ENCODE measurements at regions not wholly inside any gene's neighbourhood (a gene's known extent, or its start where the extent isn't known, plus 50 kb on each side); places are given as distances from the start of the nearest gene placed in this dataset.
A peak's percentile ranks its signal among the peaks of the same experiment; 100 is the strongest.

DNA sequence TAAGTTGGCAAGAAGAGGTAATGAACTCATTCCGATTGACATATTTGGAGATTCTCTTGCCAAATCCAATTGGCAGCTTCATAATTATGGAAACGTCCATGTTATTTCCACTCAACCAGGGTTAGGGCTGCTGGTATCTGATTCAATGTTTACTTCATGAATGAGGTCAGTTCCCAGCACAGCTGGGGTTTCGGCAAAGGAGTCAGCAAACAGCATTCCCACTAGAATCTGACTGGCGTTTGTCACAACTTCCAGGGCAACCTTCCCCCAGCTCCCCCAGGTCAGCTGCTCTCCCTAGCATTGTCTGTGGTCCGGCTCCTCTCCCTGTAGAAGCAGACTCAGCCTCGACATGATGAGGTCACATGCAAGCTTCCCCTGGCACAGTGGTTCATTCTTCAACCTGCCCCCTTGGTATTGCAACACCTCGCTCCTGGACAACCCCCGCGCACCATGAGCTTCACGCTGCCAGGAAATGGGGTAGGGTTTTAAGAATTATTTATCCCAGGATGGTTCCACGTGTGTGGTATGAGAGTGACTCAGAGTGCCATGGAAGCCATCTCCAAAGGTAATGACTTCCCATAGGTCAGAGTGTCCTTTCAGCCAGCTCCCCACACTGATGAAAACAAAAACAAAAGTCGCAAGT is 100.7 kb upstream of the SLC25A33 start:
- no peak overlapping the region for H3K4me3 ChIP-seq
- H3K27me3 ChIP-seq: no peaks in the 10 kb centered on the region
- DNase-seq (ENCODE audit: low spot score in 2 of 2): peak; percentile 84 to 90
- WGBS: 22% methylated on average over 12 of the region's 12 CpGs
- peak overlapping the region; percentile 82 for H3K27ac ChIP-seq
- peaks cover 67% of the 10 kb centered on the region for H3K4me1 ChIP-seq
- H3K36me3 ChIP-seq: no peaks in the 10 kb centered on the region
- no peaks in the 10 kb centered on the region for H3K9me3 ChIP-seq
- TF ChIP-seq, protein P1, sequence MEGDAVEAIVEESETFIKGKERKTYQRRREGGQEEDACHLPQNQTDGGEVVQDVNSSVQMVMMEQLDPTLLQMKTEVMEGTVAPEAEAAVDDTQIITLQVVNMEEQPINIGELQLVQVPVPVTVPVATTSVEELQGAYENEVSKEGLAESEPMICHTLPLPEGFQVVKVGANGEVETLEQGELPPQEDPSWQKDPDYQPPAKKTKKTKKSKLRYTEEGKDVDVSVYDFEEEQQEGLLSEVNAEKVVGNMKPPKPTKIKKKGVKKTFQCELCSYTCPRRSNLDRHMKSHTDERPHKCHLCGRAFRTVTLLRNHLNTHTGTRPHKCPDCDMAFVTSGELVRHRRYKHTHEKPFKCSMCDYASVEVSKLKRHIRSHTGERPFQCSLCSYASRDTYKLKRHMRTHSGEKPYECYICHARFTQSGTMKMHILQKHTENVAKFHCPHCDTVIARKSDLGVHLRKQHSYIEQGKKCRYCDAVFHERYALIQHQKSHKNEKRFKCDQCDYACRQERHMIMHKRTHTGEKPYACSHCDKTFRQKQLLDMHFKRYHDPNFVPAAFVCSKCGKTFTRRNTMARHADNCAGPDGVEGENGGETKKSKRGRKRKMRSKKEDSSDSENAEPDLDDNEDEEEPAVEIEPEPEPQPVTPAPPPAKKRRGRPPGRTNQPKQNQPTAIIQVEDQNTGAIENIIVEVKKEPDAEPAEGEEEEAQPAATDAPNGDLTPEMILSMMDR (IDR thresholded peaks at IDR 0.05): no peak
- TF ChIP-seq POLR2AphosphoS5 (IDR thresholded peaks at IDR 0.05): peak in 2 of 3 donors; percentile 2 to 12

DNA sequence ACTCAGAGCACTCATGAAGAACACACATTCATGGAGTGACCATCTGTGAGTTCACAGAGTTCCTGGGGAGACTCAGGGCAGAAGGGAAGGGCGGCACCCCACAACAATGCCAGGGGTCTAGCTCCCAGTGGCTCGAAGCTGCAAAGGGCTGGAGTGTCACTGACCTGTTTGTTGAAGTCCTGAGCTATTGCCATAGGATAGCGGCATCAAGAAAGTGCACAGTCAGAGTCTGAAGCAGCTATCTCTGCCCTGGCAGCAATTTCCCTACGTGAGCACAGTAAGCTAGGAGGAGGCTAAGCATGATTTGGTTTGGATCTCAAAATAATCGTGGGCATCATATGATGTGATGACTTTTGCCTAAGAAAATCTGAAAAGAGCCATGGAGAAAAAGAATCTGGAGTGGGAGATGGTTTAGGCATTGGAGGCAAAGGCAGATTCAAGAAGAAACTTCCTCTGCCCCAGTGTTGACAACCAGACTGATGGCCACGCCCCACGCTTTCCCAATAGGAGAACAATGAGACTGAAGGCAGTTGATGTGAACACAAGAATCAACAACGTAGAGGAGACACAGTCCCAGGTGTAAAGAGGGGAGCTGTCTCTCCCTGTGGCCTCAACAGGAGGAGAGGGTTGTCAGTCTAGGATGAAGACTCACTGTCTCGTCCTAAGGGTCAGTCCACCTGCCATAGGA is 100.0 kb upstream of the SLC25A33 start:
- H3K4me3 ChIP-seq: no peak overlapping the region

DNA sequence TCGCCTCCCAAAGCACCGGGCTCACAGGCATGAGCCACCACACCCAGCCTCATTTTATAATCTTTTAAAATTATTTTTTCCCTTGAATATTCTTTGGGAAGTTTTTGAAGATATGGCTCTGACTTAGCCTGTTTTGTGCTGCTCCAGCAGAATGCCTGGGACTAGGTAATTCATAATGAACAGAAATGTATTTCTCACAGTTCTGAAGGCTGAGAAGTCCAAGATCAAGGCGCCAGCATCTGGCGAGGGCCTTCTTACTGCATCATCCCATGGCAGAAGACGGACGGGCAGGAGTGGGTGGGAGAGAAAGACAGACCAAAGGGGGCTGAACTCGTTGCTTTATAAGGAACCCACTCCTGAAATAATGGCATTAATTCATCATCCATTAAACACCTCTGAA is 99.0 kb upstream of the SLC25A33 start:
- H3K27me3 ChIP-seq: no peaks in the 10 kb centered on the region
- no peak overlapping the region for H3K4me3 ChIP-seq
- DNase-seq (ENCODE audit: low spot score in 2 of 2): no peak
- H3K9me3 ChIP-seq: no peaks in the 10 kb centered on the region
- H3K4me1 ChIP-seq: peaks cover 69% of the 10 kb centered on the region
- H3K36me3 ChIP-seq: no peaks in the 10 kb centered on the region
- TF ChIP-seq POLR2A (IDR thresholded peaks at IDR 0.05) (no peak), EP300 (IDR thresholded peaks at IDR 0.05) (no peak), POLR2AphosphoS5 (IDR thresholded peaks at IDR 0.05) (no peak)
- H3K27ac ChIP-seq: no peak overlapping the region
- 89% methylated on average over 7 of the region's 7 CpGs for WGBS

More for the DNA sequence above, 100.0 kb upstream of the SLC25A33 start:
- Histone ChIP-seq H3K36me3 (no peaks in the 10 kb centered on the region), H3K27ac (peak overlapping the region; percentile 82), H3K4me1 (peaks cover 69% of the 10 kb centered on the region), H3K9me3 (no peaks in the 10 kb centered on the region), H3K27me3 (no peaks in the 10 kb centered on the region)
- TF ChIP-seq, protein P1 (IDR thresholded peaks at IDR 0.05): no peak
- TF ChIP-seq POLR2A (IDR thresholded peaks at IDR 0.05) (no peak), EP300 (IDR thresholded peaks at IDR 0.05) (no peak), POLR2AphosphoS5 (IDR thresholded peaks at IDR 0.05) (no peak)
- peak in 1 of 2 donors; percentile 75 for DNase-seq (ENCODE audit: low spot score in 2 of 2)
- WGBS: 64% methylated on average over 9 of the region's 9 CpGs

DNA sequence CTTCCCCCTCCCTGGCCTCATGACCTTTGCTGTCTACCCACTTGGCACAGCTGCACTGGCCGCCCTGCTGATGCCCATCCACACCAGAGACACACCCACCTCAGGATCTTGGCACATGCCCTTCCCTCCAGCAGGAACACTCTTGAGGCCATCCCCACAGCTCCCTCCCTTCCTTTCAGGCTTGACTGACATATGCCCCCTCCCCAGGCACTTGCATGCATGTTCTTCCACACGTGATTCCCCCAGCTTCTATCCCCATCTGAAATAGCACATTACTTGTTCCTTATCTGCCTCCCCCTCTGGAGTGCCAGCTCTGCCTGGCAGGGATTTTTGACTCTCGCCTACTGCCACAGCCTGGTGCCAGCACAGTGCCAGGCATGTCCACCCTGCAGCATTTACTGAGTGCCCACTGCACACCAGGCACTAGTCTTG is 98.5 kb upstream of the SLC25A33 start:
- WGBS: 53% methylated on average over 3 of the region's 3 CpGs
- peaks cover 66% of the 10 kb centered on the region for H3K4me1 ChIP-seq
- H3K27ac ChIP-seq: peak overlapping the region; percentile 46
- DNase-seq (ENCODE audit: low spot score in 2 of 2): no peak
- no peaks in the 10 kb centered on the region for H3K27me3 ChIP-seq
- no peaks in the 10 kb centered on the region for H3K9me3 ChIP-seq
- TF ChIP-seq POLR2AphosphoS5 (IDR thresholded peaks at IDR 0.05) (no peak), POLR2A (IDR thresholded peaks at IDR 0.05) (no peak), EP300 (IDR thresholded peaks at IDR 0.05) (no peak)
- TF ChIP-seq, protein P1 (IDR thresholded peaks at IDR 0.05): no peak
- no peaks in the 10 kb centered on the region for H3K36me3 ChIP-seq
- H3K4me3 ChIP-seq: no peak overlapping the region

DNA sequence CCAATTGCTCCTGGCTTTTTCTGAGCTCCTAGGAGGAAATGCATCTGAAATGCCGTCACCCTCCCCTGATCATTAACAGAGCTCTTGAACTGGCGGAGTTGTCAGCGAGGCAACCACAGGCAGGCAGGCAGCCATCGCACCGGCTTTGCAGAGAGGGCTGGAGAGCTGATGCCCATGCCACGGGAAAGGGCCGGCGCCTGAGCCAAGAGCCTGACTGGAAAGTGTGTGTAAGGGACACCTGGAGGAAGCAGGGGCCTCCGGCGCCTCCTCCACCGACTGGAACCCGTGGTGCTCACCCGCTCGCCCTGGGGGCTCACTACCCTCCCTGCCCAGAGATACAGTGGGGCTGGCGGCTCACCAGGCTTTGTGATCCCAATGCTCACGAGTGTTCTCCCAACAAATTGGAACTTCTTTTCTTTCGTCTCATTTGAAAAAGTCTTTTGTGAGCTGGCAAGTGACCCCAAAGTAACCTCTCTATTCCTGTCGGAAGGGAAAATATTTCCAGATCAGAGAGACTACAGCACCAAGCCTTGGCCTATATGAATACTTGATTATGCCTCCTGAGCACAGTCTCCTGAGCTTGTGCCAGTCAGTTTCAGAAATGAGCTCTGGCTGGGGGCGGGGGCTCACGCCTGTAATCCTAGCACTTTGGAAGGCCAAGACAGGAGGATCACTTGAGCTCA is 97.7 kb upstream of the SLC25A33 start:
- Histone ChIP-seq H3K27me3 (no peaks in the 10 kb centered on the region), H3K4me3 (no peak overlapping the region), H3K36me3 (no peaks in the 10 kb centered on the region), H3K9me3 (no peaks in the 10 kb centered on the region), H3K4me1 (peaks cover 62% of the 10 kb centered on the region), H3K27ac (peak overlapping the region; percentile 46)
- WGBS: 43% methylated on average over 5 of the region's 20 CpGs
- DNase-seq (ENCODE audit: low spot score in 2 of 2): peak in 1 of 2 donors; percentile 73
- TF ChIP-seq, protein P1 (IDR thresholded peaks at IDR 0.05): no peak
- TF ChIP-seq POLR2AphosphoS5 (IDR thresholded peaks at IDR 0.05): no peak
- no peak for TF ChIP-seq EP300 (IDR thresholded peaks at IDR 0.05)
- no peak for TF ChIP-seq POLR2A (IDR thresholded peaks at IDR 0.05)

Measured in suprapubic skin (tissue), 4 donors.